Neural progenitor cell (in vitro differentiated cells): ENCODE measurements at regions not wholly inside any gene's neighbourhood (a gene's known extent, or its start where the extent isn't known, plus 50 kb on each side); places are given as distances from the start of the nearest gene placed in this dataset.

ENCODE experiments used
- DNase-seq: peaks from one replicate; pipeline ENCODE4 v3.0.0-alpha.2; 2016; ENCODE audit warnings: low spot score
- H2AFZ ChIP-seq: fragments of 200-600 bp; sonication (generic); replicated peaks from 2 replicates; pipeline ENCODE4 v1.6.1; 2016; ENCODE audit warnings: antibody characterized with exemption
- H3F3A ChIP-seq: fragments of 200-600 bp; sonication (generic); 2 replicates; pipeline ENCODE4 v1.6.1; 2016; ENCODE audit warnings: antibody characterized with exemption, low read depth
- H3K27ac ChIP-seq: fragments of 200-600 bp; sonication (generic); 2 replicates; pipeline ENCODE4 v1.5.1; 2016; ENCODE audit warnings: mild to moderate bottlenecking
- H3K27me3 ChIP-seq: fragments of 200-600 bp; sonication (generic); 2 replicates; pipeline ENCODE4 v1.6.1; 2016; ENCODE audit warnings: mild to moderate bottlenecking, moderate library complexity
- H3K36me3 ChIP-seq: fragments of 200-600 bp; sonication (generic); 2 replicates; pipeline ENCODE4 v1.5.1; 2016
- H3K4me1 ChIP-seq: fragments of 200-600 bp; sonication (generic); 2 replicates; pipeline ENCODE4 v1.6.1; 2016; ENCODE audit warnings: mixed run types
- H3K4me2 ChIP-seq: fragments of 200-600 bp; sonication (generic); 2 replicates; pipeline ENCODE4 v1.6.1; 2016
- H3K4me3 ChIP-seq: fragments of 200-600 bp; sonication (generic); 2 replicates; pipeline ENCODE4 v1.5.1; 2016
- H3K79me2 ChIP-seq: fragments of 200-600 bp; sonication (generic); 2 replicates; pipeline ENCODE4 v1.6.1; 2016; ENCODE audit warnings: low read depth
- H3K9ac ChIP-seq: fragments of 200-600 bp; sonication (generic); 2 replicates; pipeline ENCODE4 v1.6.1; 2016
- H3K9me3 ChIP-seq: fragments of 200-600 bp; sonication (generic); 2 replicates; pipeline ENCODE4 v1.5.1; 2016; ENCODE audit warnings: low read depth
- H4K20me1 ChIP-seq: fragments of 200-600 bp; sonication (generic); 2 replicates; pipeline ENCODE4 v1.6.1; 2016; ENCODE audit warnings: low read depth
- H3K27ac Mint-ChIP-seq: 3 replicates; pipeline ENCODE4 v1.8.0; 2021; ENCODE audit warnings: mixed read lengths
- H3K27me3 Mint-ChIP-seq: 2 replicates; pipeline ENCODE4 v1.8.0; 2022; ENCODE audit warnings: low read depth, mild to moderate bottlenecking, inconsistent platforms, moderate library complexity, mixed read lengths; ENCODE audit not compliant: insufficient read depth
- H3K36me3 Mint-ChIP-seq: 3 replicates; pipeline ENCODE4 v1.8.0; 2021; ENCODE audit warnings: mixed read lengths
- H3K4me1 Mint-ChIP-seq: 3 replicates; pipeline ENCODE4 v1.8.0; 2021; ENCODE audit warnings: mixed read lengths
- H3K4me3 Mint-ChIP-seq: 3 replicates; pipeline ENCODE4 v1.8.0; 2021; ENCODE audit warnings: mild to moderate bottlenecking, moderate library complexity, mixed read lengths
- H3K9me3 Mint-ChIP-seq: 3 replicates; pipeline ENCODE4 v1.8.0; 2020; ENCODE audit warnings: mixed read lengths
- EZH2 ChIP-seq: fragments of 200-600 bp; sonication (generic); IDR thresholded peaks from 2 replicates; pipeline ENCODE4 v1.6.1; 2017; ENCODE audit warnings: antibody characterized with exemption, mild to moderate bottlenecking, moderate library complexity
- EZH2phosphoT487 ChIP-seq: fragments of 200-600 bp; sonication (generic); IDR thresholded peaks from 2 replicates; pipeline ENCODE4 v1.6.1; 2017; ENCODE audit warnings: antibody characterized with exemption
- TF ChIP-seq, protein P1 (sequence below): fragments of 200-600 bp; sonication (generic); IDR thresholded peaks from 2 replicates; pipeline ENCODE4 v1.5.1; 2017; ENCODE audit warnings: antibody characterized with exemption, mild to moderate bottlenecking

GRCh38 chr2:123770996-123771720 is 253.9 kb upstream of the CNTNAP5 start:
- Histone ChIP-seq H3K27ac (no peak overlapping the region), H3K9me3 (no peaks in the 10 kb centered on the region), H3K4me3 (no peak overlapping the region), H3K9ac (no peak overlapping the region), H3F3A (no peaks in the 10 kb centered on the region), H3K79me2 (no peaks in the 10 kb centered on the region), H3K4me2 (no peak overlapping the region), H2AFZ (no peak overlapping the region), H3K27me3 (no peaks in the 10 kb centered on the region), H3K4me1 (no peaks in the 10 kb centered on the region), H4K20me1 (no peaks in the 10 kb centered on the region), H3K36me3 (no peaks in the 10 kb centered on the region)
- no peaks in the 10 kb centered on the region for H3K36me3 Mint-ChIP-seq
- DNase-seq, result no peak
- H3K4me1 Mint-ChIP-seq, result no peaks in the 10 kb centered on the region
- TF ChIP-seq EZH2 (no peak), EZH2phosphoT487 (no peak)
- TF ChIP-seq, protein P1, sequence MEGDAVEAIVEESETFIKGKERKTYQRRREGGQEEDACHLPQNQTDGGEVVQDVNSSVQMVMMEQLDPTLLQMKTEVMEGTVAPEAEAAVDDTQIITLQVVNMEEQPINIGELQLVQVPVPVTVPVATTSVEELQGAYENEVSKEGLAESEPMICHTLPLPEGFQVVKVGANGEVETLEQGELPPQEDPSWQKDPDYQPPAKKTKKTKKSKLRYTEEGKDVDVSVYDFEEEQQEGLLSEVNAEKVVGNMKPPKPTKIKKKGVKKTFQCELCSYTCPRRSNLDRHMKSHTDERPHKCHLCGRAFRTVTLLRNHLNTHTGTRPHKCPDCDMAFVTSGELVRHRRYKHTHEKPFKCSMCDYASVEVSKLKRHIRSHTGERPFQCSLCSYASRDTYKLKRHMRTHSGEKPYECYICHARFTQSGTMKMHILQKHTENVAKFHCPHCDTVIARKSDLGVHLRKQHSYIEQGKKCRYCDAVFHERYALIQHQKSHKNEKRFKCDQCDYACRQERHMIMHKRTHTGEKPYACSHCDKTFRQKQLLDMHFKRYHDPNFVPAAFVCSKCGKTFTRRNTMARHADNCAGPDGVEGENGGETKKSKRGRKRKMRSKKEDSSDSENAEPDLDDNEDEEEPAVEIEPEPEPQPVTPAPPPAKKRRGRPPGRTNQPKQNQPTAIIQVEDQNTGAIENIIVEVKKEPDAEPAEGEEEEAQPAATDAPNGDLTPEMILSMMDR, result no peak
- no peaks in the 10 kb centered on the region for H3K27me3 Mint-ChIP-seq
- no peak overlapping the region for H3K27ac Mint-ChIP-seq
- no peak overlapping the region for H3K4me3 Mint-ChIP-seq
- H3K9me3 Mint-ChIP-seq, result no peaks in the 10 kb centered on the region

DNA sequence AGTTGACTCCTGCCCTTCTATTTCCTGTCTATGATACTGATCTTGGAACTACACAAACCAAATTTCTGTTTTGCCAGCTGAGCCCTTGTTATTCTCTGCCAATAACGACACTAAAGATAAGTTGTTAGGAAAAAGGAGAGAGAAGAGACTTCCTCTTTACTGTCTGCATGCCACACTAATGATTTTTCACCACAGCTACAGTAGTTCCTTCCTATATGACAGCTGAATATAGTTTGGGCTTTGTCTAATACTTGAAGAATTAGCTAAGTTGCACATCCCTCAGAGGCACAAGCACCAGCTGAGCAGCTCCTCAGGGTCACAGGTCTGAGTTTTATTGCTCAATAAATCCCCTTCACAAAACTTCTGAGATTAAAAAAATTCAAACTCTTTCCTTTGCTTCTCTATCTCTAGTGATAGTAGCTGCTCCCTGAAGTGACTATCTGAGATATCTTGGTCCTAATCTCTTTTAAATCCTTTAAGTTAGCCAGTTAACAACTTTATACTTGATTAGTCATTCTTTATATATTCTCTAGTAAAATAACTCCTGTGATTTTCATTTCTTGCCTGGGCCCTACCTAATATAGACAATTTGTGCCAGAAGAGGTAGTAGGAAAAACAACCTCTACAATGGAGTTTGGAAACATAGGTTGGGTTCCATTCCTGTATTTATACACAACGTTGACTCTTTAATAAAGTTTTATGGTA is 253.0 kb upstream of the CNTNAP5 start:
- no peaks in the 10 kb centered on the region for H3K36me3 Mint-ChIP-seq
- Histone ChIP-seq H3K4me3 (no peak overlapping the region), H3K27ac (no peak overlapping the region), H3K9ac (no peak overlapping the region), H3K9me3 (no peaks in the 10 kb centered on the region), H3K27me3 (no peaks in the 10 kb centered on the region), H3K79me2 (no peaks in the 10 kb centered on the region), H3F3A (no peaks in the 10 kb centered on the region), H4K20me1 (no peaks in the 10 kb centered on the region), H3K36me3 (no peaks in the 10 kb centered on the region), H2AFZ (no peak overlapping the region), H3K4me2 (no peak overlapping the region), H3K4me1 (no peaks in the 10 kb centered on the region)
- H3K27me3 Mint-ChIP-seq, result no peaks in the 10 kb centered on the region
- H3K9me3 Mint-ChIP-seq, result no peaks in the 10 kb centered on the region
- H3K4me3 Mint-ChIP-seq, result no peak overlapping the region
- no peak for TF ChIP-seq EZH2
- TF ChIP-seq, protein P1, result no peak
- no peaks in the 10 kb centered on the region for H3K4me1 Mint-ChIP-seq
- no peak for DNase-seq
- H3K27ac Mint-ChIP-seq, result no peak overlapping the region

- DNase-seq, result no peak
- Histone ChIP-seq H3K4me2 (no peak overlapping the region), H3K79me2 (no peaks in the 10 kb centered on the region), H3K36me3 (no peaks in the 10 kb centered on the region), H3K27ac (no peak overlapping the region), H2AFZ (no peak overlapping the region), H3K9me3 (no peaks in the 10 kb centered on the region), H3K4me1 (no peaks in the 10 kb centered on the region), H4K20me1 (no peaks in the 10 kb centered on the region), H3K27me3 (no peaks in the 10 kb centered on the region), H3K4me3 (no peak overlapping the region), H3K9ac (no peak overlapping the region), H3F3A (no peaks in the 10 kb centered on the region)
- H3K27me3 Mint-ChIP-seq, result no peaks in the 10 kb centered on the region
- H3K36me3 Mint-ChIP-seq, result no peaks in the 10 kb centered on the region
- no peak overlapping the region for H3K4me3 Mint-ChIP-seq
- H3K4me1 Mint-ChIP-seq, result no peaks in the 10 kb centered on the region
- TF ChIP-seq, protein P1, result no peak
- TF ChIP-seq EZH2, result no peak
- no peak for TF ChIP-seq EZH2phosphoT487
- no peak overlapping the region for H3K27ac Mint-ChIP-seq
- H3K9me3 Mint-ChIP-seq, result no peaks in the 10 kb centered on the region
Measured at GRCh38 chr2:123777116-123777515, 248.0 kb upstream of the CNTNAP5 start.
